Sciatic nerve (tissue), 2 donors: ENCODE measurements at regions not wholly inside any gene's neighbourhood (a gene's known extent, or its start where the extent isn't known, plus 50 kb on each side); places are given as distances from the start of the nearest gene placed in this dataset.

Source experiments
- ATAC-seq: fragments of 200-7000 bp; cut with Tn5 transposase; one replicate; pipeline ENCODE4 v1.9.1; 2020; ENCODE audit warnings: mild to moderate bottlenecking, moderate library complexity
- DNase-seq: peaks from one replicate; pipeline ENCODE4 v3.0.0-alpha.2; 2020; ENCODE audit warnings: low spot score
- intact Hi-C: fragments of 100-400 bp; cut with DNase I; formaldehyde crosslinking; loops from one replicate; pipeline ENCODE4 v1.14.2; 2022
- donor health status: DM: no; HTN: no; CAD: no.
- donor health status: DM: no; HTN: no; CAD: no.

GRCh38 chr11:86129740-86130540, 61.1 kb upstream of the PICALM start:
- intact Hi-C loops, result no loop called here
- ATAC-seq (no peak), DNase-seq (no peak)

GRCh38 chr11:86128914-86129313, 60.0 kb upstream of the PICALM start:
- DNase-seq (no peak), ATAC-seq (no peak)
- intact Hi-C loops, result no loop called here

GRCh38 chr11:86126862-86127261, 58.0 kb upstream of the PICALM start:
- no peak for DNase-seq
- no peak for ATAC-seq
- intact Hi-C loops, result no loop called here

- ATAC-seq (no peak), DNase-seq (no peak)
- intact Hi-C loops, result no loop called here
Measured at GRCh38 chr11:86124251-86125233, 55.7 kb upstream of the PICALM start.

GRCh38 chr11:86122773-86123172, 53.9 kb upstream of the PICALM start:
- DNase-seq, result no peak
- no peak for ATAC-seq
- intact Hi-C loops, result no loop called here

GRCh38 chr11:86120807-86121206, 51.9 kb upstream of the PICALM start:
- intact Hi-C loops, result no loop called here
- no peak for DNase-seq
- no peak for ATAC-seq

- intact Hi-C loops, result no loop called here
Measured at GRCh38 chr11:86119906-86120305, 51.0 kb upstream of the PICALM start.

GRCh38 chr11:86119077-86119476, 50.2 kb upstream of the PICALM start:
- no peak for DNase-seq

More at GRCh38 chr11:86119906-86120305, 51.0 kb upstream of the PICALM start:
- no peak for ATAC-seq
- DNase-seq, result no peak

More at GRCh38 chr11:86119077-86119476, 50.2 kb upstream of the PICALM start:
- no peak for ATAC-seq
- intact Hi-C loops, result no loop called here
